Upper lobe of left lung (tissue), 4 donors: ENCODE measurements at regions not wholly inside any gene's neighbourhood (a gene's known extent, or its start where the extent isn't known, plus 50 kb on each side); places are given as distances from the start of the nearest gene placed in this dataset.

Experiments
- CTCF ChIP-seq, 6 experiments: fragments of 450-650 bp in 4 of 6; fragments of 200-600 bp in 2 of 6; sonication (generic) in 2 of 6; IDR thresholded peaks; one replicate each; pipeline ENCODE4 v1.5.1; 2016 to 2019; ENCODE audit warnings: antibody characterized with exemption in 6 of 6
- POLR2A ChIP-seq, 4 donors: fragments of 450-650 bp; IDR thresholded peaks; one replicate each; pipeline ENCODE4 v1.5.1; 2016 to 2017; ENCODE audit warnings: antibody characterized with exemption in 4 of 4, mild to moderate bottlenecking in 2 of 4

GRCh38 chr15:24607636-24608035 lies 67.9 kb upstream of the NPAP1 start:
- TF ChIP-seq POLR2A (IDR thresholded peaks at IDR 0.05) (no peak), CTCF (IDR thresholded peaks at IDR 0.05) (no peak)
